Fibroblast of lung (primary cell): ENCODE measurements at regions not wholly inside any gene's neighbourhood (a gene's known extent, or its start where the extent isn't known, plus 50 kb on each side); places are given as distances from the start of the nearest gene placed in this dataset.

Source experiments
- DNase-seq, 2 donors: peaks; one replicate each; pipeline versions ENCODE4 v3.0.0 to v3.0.0-alpha.2; 2010; ENCODE audit warnings: low read depth in 2 of 2
- H2AFZ ChIP-seq: 2 replicates; pipeline ENCODE4 v1.5.1; 2012; ENCODE audit warnings: low read length, control low read depth, inconsistent platforms
- H3K27ac ChIP-seq: 2 replicates; pipeline ENCODE4 v1.5.1; 2011; ENCODE audit warnings: low read length, control low read depth; ENCODE audit not compliant: insufficient read depth
- H3K27me3 ChIP-seq: 2 replicates; pipeline ENCODE4 v1.5.1; 2011; ENCODE audit warnings: mild to moderate bottlenecking, low read length; ENCODE audit not compliant: control insufficient read depth, insufficient read depth
- H3K36me3 ChIP-seq: 2 replicates; pipeline ENCODE4 v1.5.1; 2011; ENCODE audit warnings: low read length; ENCODE audit not compliant: control insufficient read depth, insufficient read depth
- H3K4me1 ChIP-seq: 2 replicates; pipeline ENCODE4 v1.5.1; 2011; ENCODE audit warnings: low read length; ENCODE audit not compliant: control insufficient read depth, insufficient read depth; ENCODE audit errors: extremely low read depth
- H3K4me2 ChIP-seq: 2 replicates; pipeline ENCODE4 v1.5.1; 2011; ENCODE audit warnings: low read length, control low read depth; ENCODE audit not compliant: insufficient read depth; ENCODE audit errors: extremely low read depth
- H3K4me3 ChIP-seq, 4 experiments: fragments of 200-600 bp in 1 of 4; sonication (generic) in 1 of 4; replicated peaks in 1 of 4; 2 replicates each; pipeline ENCODE4 v1.5.1; 2011 to 2016; ENCODE audit warnings: low read length in 4 of 4, low read depth in 3 of 4, mild to moderate bottlenecking in 3 of 4, control low read depth in 2 of 4, inconsistent platforms in 1 of 4, mixed read lengths in 1 of 4; ENCODE audit not compliant: insufficient read depth in 1 of 4; ENCODE audit errors: control extremely low read depth in 1 of 4
- H3K79me2 ChIP-seq: 2 replicates; pipeline ENCODE4 v1.5.1; 2012; ENCODE audit warnings: mild to moderate bottlenecking, low read length, inconsistent platforms; ENCODE audit not compliant: control insufficient read depth, insufficient read depth
- H3K9ac ChIP-seq: 2 replicates; pipeline ENCODE4 v1.5.1; 2011; ENCODE audit warnings: mild to moderate bottlenecking, low read length, control low read depth; ENCODE audit not compliant: insufficient read depth
- H3K9me3 ChIP-seq: 2 replicates; pipeline ENCODE4 v1.5.1; 2012; ENCODE audit warnings: low read depth, low read length; ENCODE audit not compliant: control insufficient read depth, insufficient read depth
- H4K20me1 ChIP-seq: 2 replicates; pipeline ENCODE4 v1.5.1; 2011; ENCODE audit warnings: low read length; ENCODE audit not compliant: control insufficient read depth, insufficient read depth; ENCODE audit errors: extremely low read depth
- EZH2 ChIP-seq: IDR thresholded peaks from 2 replicates; pipeline ENCODE4 v1.5.1; 2012; ENCODE audit warnings: low read length, control low read depth, mild to moderate bottlenecking; ENCODE audit errors: missing control alignments
- TF ChIP-seq, protein P1 (sequence below), 2 donors: IDR thresholded peaks in 1 of 2; conservative IDR thresholded peaks in 1 of 2; 1 replicate in 1 of 2; 2 replicates in 1 of 2; pipeline ENCODE4 v1.5.1; 2011 to 2012; ENCODE audit warnings: low read length in 2 of 2, control low read depth in 1 of 2, inconsistent platforms in 1 of 2, low read depth in 1 of 2, mild to moderate bottlenecking in 1 of 2

DNA sequence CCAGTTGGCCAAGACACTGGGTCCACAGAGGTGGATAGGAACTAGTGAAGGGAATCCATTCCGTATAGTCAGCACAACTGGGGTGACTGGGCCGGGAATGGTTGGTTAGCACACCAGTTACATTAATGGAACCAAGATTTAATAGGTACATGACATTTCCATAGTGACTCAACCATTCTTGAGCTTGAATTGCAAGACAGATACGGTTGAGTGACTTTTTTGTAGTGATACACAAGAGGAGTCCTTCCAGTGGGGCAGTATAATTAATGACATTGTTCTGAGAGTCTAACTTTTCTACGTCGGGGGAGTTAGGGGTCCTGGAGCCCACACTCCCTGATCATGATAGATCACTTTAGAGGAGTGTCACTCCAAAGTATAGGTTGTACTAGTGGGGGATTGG is 211.6 kb upstream of the CXCL13 start:
- H3K36me3 ChIP-seq: no peaks in the 10 kb centered on the region
- H3K4me2 ChIP-seq: no peak overlapping the region
- no peak for TF ChIP-seq EZH2
- TF ChIP-seq, protein P1, sequence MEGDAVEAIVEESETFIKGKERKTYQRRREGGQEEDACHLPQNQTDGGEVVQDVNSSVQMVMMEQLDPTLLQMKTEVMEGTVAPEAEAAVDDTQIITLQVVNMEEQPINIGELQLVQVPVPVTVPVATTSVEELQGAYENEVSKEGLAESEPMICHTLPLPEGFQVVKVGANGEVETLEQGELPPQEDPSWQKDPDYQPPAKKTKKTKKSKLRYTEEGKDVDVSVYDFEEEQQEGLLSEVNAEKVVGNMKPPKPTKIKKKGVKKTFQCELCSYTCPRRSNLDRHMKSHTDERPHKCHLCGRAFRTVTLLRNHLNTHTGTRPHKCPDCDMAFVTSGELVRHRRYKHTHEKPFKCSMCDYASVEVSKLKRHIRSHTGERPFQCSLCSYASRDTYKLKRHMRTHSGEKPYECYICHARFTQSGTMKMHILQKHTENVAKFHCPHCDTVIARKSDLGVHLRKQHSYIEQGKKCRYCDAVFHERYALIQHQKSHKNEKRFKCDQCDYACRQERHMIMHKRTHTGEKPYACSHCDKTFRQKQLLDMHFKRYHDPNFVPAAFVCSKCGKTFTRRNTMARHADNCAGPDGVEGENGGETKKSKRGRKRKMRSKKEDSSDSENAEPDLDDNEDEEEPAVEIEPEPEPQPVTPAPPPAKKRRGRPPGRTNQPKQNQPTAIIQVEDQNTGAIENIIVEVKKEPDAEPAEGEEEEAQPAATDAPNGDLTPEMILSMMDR (conservative IDR thresholded peaks at IDR 0.05 in 1 of 2, IDR thresholded peaks at IDR 0.05 in 1 of 2; ENCODE audit: low read depth in 1 of 2, low read length in 2 of 2): no peak
- no peaks in the 10 kb centered on the region for H3K79me2 ChIP-seq
- no peak overlapping the region for H2AFZ ChIP-seq
- H3K9ac ChIP-seq: no peak overlapping the region
- H3K27ac ChIP-seq: no peak overlapping the region
- H3K27me3 ChIP-seq: no peaks in the 10 kb centered on the region
- no peak for DNase-seq
- no peak overlapping the region for H3K4me3 ChIP-seq
- H4K20me1 ChIP-seq: no peaks in the 10 kb centered on the region
- no peaks in the 10 kb centered on the region for H3K9me3 ChIP-seq
- no peaks in the 10 kb centered on the region for H3K4me1 ChIP-seq

DNA sequence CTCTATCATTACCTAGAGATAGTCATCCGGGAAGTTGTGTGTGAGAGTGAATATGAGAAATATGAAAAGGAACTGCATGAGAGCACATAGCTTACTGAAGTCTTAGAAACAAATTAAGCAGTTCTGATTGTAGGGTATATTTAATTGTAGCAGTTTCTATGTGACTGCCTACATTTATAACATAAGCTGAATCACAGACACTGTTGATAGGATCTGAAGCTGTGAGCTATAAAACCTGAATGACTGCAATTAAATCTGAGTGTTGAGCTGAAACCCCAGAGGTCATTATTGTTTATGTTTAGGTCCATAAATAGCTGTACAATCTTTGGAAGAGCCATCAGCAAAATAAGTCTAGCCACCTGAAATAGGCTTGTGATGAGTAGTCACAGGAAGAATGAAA is 210.1 kb upstream of the CXCL13 start:
- no peaks in the 10 kb centered on the region for H3K36me3 ChIP-seq
- H2AFZ ChIP-seq: no peak overlapping the region
- H3K27ac ChIP-seq: no peak overlapping the region
- no peak for DNase-seq
- no peak overlapping the region for H3K9ac ChIP-seq
- H3K4me1 ChIP-seq: no peaks in the 10 kb centered on the region
- no peaks in the 10 kb centered on the region for H4K20me1 ChIP-seq
- H3K4me3 ChIP-seq: no peak overlapping the region
- TF ChIP-seq, protein P1 (conservative IDR thresholded peaks at IDR 0.05 in 1 of 2, IDR thresholded peaks at IDR 0.05 in 1 of 2; ENCODE audit: low read depth in 1 of 2, low read length in 2 of 2): no peak
- TF ChIP-seq EZH2: no peak
- no peaks in the 10 kb centered on the region for H3K9me3 ChIP-seq
- H3K27me3 ChIP-seq: no peaks in the 10 kb centered on the region
- no peak overlapping the region for H3K4me2 ChIP-seq
- no peaks in the 10 kb centered on the region for H3K79me2 ChIP-seq

DNA sequence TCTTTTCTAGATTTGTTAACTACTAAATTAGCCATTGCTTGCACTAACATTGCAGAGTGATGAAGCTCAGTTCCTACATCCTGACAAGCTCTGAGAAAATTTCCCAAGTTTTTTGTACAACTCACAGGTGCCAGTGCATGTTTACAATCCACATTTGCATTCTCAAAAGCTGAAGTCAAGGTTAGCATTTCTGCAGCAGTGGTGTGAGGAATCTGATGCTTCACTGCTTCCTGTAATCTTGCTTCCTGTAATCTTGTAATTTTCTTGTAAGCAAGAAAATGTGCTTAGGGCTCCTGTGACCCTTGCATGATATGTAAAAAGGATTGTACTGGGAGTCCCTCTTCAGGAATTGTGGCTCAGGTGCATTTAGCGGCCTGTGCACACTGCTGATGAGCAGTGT is 207.4 kb upstream of the CXCL13 start:
- Histone ChIP-seq H3K4me2 (no peak overlapping the region), H3K9me3 (no peaks in the 10 kb centered on the region), H3K27me3 (no peaks in the 10 kb centered on the region), H3K9ac (no peak overlapping the region), H2AFZ (no peak overlapping the region), H4K20me1 (no peaks in the 10 kb centered on the region), H3K4me3 (no peak overlapping the region), H3K36me3 (no peaks in the 10 kb centered on the region), H3K79me2 (no peaks in the 10 kb centered on the region), H3K4me1 (no peaks in the 10 kb centered on the region), H3K27ac (no peak overlapping the region)
- TF ChIP-seq EZH2: no peak
- DNase-seq: no peak
